K562 (cell line): ENCODE measurements at regions not wholly inside any gene's neighbourhood (a gene's known extent, or its start where the extent isn't known, plus 50 kb on each side); places are given as distances from the start of the nearest gene placed in this dataset.

Experiments used
- ATAC-seq: fragments of 200-7000 bp; cut with Tn5 transposase; 3 replicates; pipeline ENCODE4 v1.9.1; 2020; ENCODE audit warnings: moderate library complexity
- BruUV-seq: library from RNA; stranded (reverse); fragments of 400-500 nt; replicated peaks from 2 replicates; lab custom pipeline; 2021; lab: Mats Ljungman, UMichigan
- CTCF ChIA-PET: fragments of 300-600 bp; formaldehyde crosslinking; extraction: SDS; loops from one replicate; lab custom pipeline; 2021; ENCODE audit warnings: low intra/inter-chr PET ratio; lab: Yijun Ruan, JAX
- POLR2A ChIA-PET: fragments of 300-600, 350-650 bp; sonication (Branson Sonifier 250); formaldehyde crosslinking; extraction: SDS; loops from one replicate; lab custom pipeline; 2021; ENCODE audit warnings: antibody characterized with exemption, inconsistent platforms; lab: Yijun Ruan, JAX
- DNase-seq, 4 experiments: peaks; one replicate each; pipeline versions ENCODE4 v3.0.0 to v3.0.0-alpha.2; 2011 to 2018; ENCODE audit warnings: low spot score in 3 of 4, mixed read lengths in 3 of 4; ENCODE audit errors: extremely low read depth in 1 of 4
- FAIRE-seq: peaks from 2 replicates; lab custom pipeline; 2011; peaks lifted over from hg19 to GRCh38; lab: Jason Lieb, UNC
- H2AFZ ChIP-seq: 2 replicates; pipeline ENCODE4 v1.6.0; 2011; ENCODE audit warnings: low read depth, low read length, control low read depth, inconsistent platforms
- H3K27ac ChIP-seq: fragments of 200-600 bp; 3 replicates; pipeline ENCODE4 v1.8.0; 2011; ENCODE audit warnings: low read depth, mild to moderate bottlenecking, control low read depth, inconsistent platforms, low read length, moderate library complexity, mixed read lengths; ENCODE audit errors: extremely low read depth
- H3K27me3 ChIP-seq, 2 experiments: fragments of 300-600 bp in 1 of 2; 2 replicates in 1 of 2; 3 replicates in 1 of 2; pipeline versions ENCODE4 v1.6.0 to v1.8.0; 2011; ENCODE audit warnings: inconsistent platforms in 2 of 2, low read length in 2 of 2, mild to moderate bottlenecking in 1 of 2, mixed read lengths in 1 of 2, moderate library complexity in 1 of 2; ENCODE audit not compliant: control insufficient read depth in 2 of 2, insufficient read depth in 2 of 2
- H3K36me3 ChIP-seq: fragments of 300-600 bp; 3 replicates; pipeline ENCODE4 v1.8.0; 2011; ENCODE audit warnings: mild to moderate bottlenecking, low read length, inconsistent platforms; ENCODE audit not compliant: control insufficient read depth, insufficient read depth
- H3K4me1 ChIP-seq, 2 experiments: fragments of 200-600 bp in 1 of 2; replicated peaks in 1 of 2; 2 replicates in 1 of 2; 3 replicates in 1 of 2; pipeline versions ENCODE4 v1.5.1 to v1.8.0; 2011; ENCODE audit warnings: inconsistent platforms in 2 of 2, low read length in 2 of 2, mild to moderate bottlenecking in 1 of 2, mixed read lengths in 1 of 2, moderate library complexity in 1 of 2; ENCODE audit not compliant: control insufficient read depth in 2 of 2, insufficient read depth in 2 of 2
- H3K4me2 ChIP-seq: 2 replicates; pipeline ENCODE4 v1.6.1; 2011; ENCODE audit warnings: low read length, control low read depth, inconsistent platforms, mixed read lengths; ENCODE audit not compliant: insufficient read depth
- H3K4me3 ChIP-seq: fragments of 200-600 bp; sonication (generic), shearing (Covaris generic); 2 replicates; pipeline ENCODE4 v1.5.1; 2016; ENCODE audit warnings: control low read depth, inconsistent platforms
- H3K79me2 ChIP-seq: fragments of 200-600 bp; 3 replicates; pipeline ENCODE4 v1.8.0; 2011; ENCODE audit warnings: low read length, inconsistent platforms; ENCODE audit not compliant: control insufficient read depth, insufficient read depth
- H3K9ac ChIP-seq, 2 experiments: 2 replicates each; pipeline versions ENCODE4 v1.6.0 to v1.6.1; 2011; ENCODE audit warnings: low read depth in 2 of 2, low read length in 2 of 2, control low read depth in 1 of 2, inconsistent platforms in 1 of 2, mild to moderate bottlenecking in 1 of 2, mixed read lengths in 1 of 2; ENCODE audit not compliant: insufficient read depth in 1 of 2
- H3K9me1 ChIP-seq: one replicate; pipeline ENCODE4 v1.6.0; 2011; ENCODE audit warnings: inconsistent platforms, mild to moderate bottlenecking, low read length, moderate library complexity; ENCODE audit not compliant: control insufficient read depth, insufficient read depth
- H3K9me3 ChIP-seq: replicated peaks from 2 replicates; pipeline ENCODE4 v1.5.1; 2011; ENCODE audit warnings: low read depth, low read length, inconsistent platforms; ENCODE audit not compliant: control insufficient read depth, insufficient read depth
- H4K20me1 ChIP-seq: replicated peaks from 2 replicates; pipeline ENCODE4 v1.6.1; 2011; ENCODE audit warnings: low read length, inconsistent platforms, mixed read lengths; ENCODE audit not compliant: control insufficient read depth, insufficient read depth
- KHSRP ChIP-seq: fragments of 450-650 bp; IDR thresholded peaks from 2 replicates; pipeline ENCODE4 v1.6.1; 2017
- NCOA4 ChIP-seq: fragments of 450-650 bp; IDR thresholded peaks from 2 replicates; pipeline ENCODE4 v1.6.1; 2018; ENCODE audit warnings: mild to moderate bottlenecking; ENCODE audit not compliant: partially characterized antibody
- SETDB1 ChIP-seq: IDR thresholded peaks from one replicate; pipeline ENCODE4 v1.6.1; 2012; ENCODE audit warnings: low read length, control low read depth, inconsistent platforms
- SIRT6 ChIP-seq: IDR thresholded peaks from one replicate; pipeline ENCODE4 v1.6.1; 2012; ENCODE audit warnings: low read depth, mild to moderate bottlenecking, control low read depth, inconsistent platforms, low read length, moderate library complexity
- TFAM ChIP-seq: fragments of 250-450 bp; sonication (Bioruptor Pico); conservative IDR thresholded peaks from 2 replicates; pipeline ENCODE4 v1.5.0; 2021; ENCODE audit warnings: mild to moderate bottlenecking, moderate library complexity
- ZNF3 ChIP-seq: fragments of 250-450 bp; sonication (Bioruptor Pico); IDR thresholded peaks from 2 replicates; pipeline ENCODE4 v1.5.0; 2021; ENCODE audit warnings: mild to moderate bottlenecking, moderate library complexity
- WGBS: fragments of 100-300 bp; shearing (Covaris generic); methylation state at CpG from one replicate; pipeline ENCODE4 v1.1.6; 2016; ENCODE audit warnings: low coverage, mixed read lengths; ENCODE audit not compliant: insufficient coverage; ENCODE audit errors: missing lambda C conversion rate; 5-methylcytosine and 5-hydroxymethylcytosine counted together
- in situ Hi-C: fragments of 300-500 bp; cut with MboI; formaldehyde crosslinking; loops from 4 replicates; pipeline ENCODE4 v1.15.0; 2018; ENCODE audit warnings: inconsistent platforms, mixed read lengths
- intact Hi-C: fragments of 100-400 bp; cut with micrococcal nuclease; formaldehyde crosslinking; loops from 2 replicates; pipeline ENCODE4 v1.14.2; 2022

DNA sequence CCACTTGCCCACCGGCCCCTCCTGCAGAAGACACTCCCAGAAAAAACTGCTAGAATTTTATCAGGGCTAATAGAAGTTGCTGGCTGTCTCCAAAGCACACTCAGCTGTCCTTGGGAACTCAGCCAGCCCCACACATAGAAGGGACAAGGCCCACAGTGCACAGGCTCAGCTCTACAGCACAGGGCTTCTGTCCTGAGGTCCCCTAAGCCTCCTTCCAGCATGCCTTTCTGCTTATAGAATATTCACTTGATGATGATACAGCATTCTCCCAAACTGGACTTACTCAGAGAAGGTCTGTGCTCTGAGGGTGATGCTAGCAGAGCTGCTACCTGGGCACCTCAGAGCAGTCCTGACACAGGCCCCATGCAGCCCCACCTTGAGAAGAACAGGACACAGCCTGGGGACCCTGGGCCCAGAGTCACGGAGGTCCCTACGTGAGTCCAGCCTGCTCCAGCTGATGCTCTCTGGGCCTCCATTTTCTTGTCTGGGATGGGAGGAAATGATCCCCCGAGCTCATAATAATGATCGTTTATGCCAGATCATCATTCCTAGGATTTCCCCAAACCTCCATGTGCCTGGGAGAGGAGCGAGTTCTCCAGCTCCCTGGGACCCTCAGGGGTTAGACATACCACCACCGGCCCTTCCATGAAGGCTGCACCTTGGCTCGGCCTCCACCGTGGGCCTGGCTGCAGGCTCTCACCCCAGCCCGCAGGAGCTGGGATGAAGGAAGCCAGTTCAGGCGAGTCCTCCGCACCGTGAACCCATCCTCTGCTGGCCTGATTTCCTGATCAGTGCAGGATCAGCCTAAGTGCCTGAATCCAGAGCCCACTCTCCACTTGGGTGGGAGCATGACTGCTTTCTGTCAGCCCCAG, 145.6 kb downstream of the ZNF248 start (continued):
- TF ChIP-seq TFAM (CRISPR knock-in tag) (no peak), NCOA4 (no peak), KHSRP (no peak), ZNF3 (no peak), SETDB1 (no peak)

DNA sequence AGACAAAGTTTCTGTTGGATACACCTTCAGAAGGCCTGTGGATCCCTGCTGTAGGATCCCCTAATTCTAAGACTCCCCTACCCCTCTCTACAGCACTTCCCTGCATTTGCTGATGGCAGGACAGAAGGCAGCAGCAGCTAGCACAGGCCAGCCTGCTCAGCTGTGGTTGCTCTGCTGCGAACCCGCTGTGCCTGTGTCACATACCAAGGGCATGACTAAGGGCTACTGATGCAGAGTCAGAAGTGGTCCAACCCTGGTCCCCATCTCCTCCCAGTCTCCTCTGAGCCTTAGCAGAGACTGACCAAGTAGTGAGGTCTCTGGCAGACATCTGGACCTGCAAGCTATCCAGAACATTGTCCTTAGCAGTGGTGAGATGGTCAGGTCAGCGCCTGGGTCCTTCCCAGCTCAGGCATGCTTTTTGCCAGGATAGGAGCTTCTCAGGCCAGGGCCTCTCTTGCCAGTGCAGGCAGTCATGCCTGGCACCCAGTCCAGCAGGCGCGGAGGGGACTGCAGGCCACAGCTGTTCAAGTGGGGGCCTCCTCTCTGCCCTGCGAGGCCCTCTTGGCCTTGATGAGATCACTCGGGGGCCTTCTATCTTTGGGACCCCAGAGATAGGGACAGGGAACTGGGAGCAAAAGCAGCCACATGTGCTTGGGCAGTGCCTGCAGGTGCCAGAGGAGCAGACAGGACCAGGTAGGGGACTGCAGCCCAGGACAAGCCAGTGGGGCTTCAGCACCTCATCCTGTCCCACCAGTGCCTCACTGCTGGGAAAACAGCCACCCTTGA, 146.4 kb downstream of the ZNF248 start:
- H3K4me3 ChIP-seq, result no peak overlapping the region
- TF ChIP-seq SIRT6, result no peak
- no peaks in the 10 kb centered on the region for H3K9me3 ChIP-seq
- intact Hi-C loops (no loop called here), in situ Hi-C loops (no loop called here)
- no peak overlapping the region for H2AFZ ChIP-seq
- H3K36me3 ChIP-seq, result no peaks in the 10 kb centered on the region
- WGBS, result 0% methylated on average over 7 of the region's 7 CpGs
- no peak overlapping the region for H3K9ac ChIP-seq
- CTCF ChIA-PET, result no interaction called here
- ATAC-seq, result no peak
- no peak for DNase-seq
- H4K20me1 ChIP-seq, result no peaks in the 10 kb centered on the region
- no peaks in the 10 kb centered on the region for H3K79me2 ChIP-seq
- FAIRE-seq, result no peak
- no peaks in the 10 kb centered on the region for H3K4me1 ChIP-seq
- POLR2A ChIA-PET, result no interaction called here
- H3K9me1 ChIP-seq, result no peaks in the 10 kb centered on the region
- no peaks in the 10 kb centered on the region for H3K27me3 ChIP-seq
- no peak overlapping the region for H3K4me2 ChIP-seq
- no TSS peak for BruUV-seq
- H3K27ac ChIP-seq, result no peak overlapping the region
